Uterus (tissue), 2 donors: ENCODE measurements at regions not wholly inside any gene's neighbourhood (a gene's known extent, or its start where the extent isn't known, plus 50 kb on each side); places are given as distances from the start of the nearest gene placed in this dataset.

ENCODE experiments used
- POLR2A ChIP-seq, 2 donors: fragments of 450-650 bp; IDR thresholded peaks; one replicate each; pipeline ENCODE4 v1.6.1; 2016; ENCODE audit warnings: antibody characterized with exemption in 2 of 2, mild to moderate bottlenecking in 1 of 2, moderate library complexity in 1 of 2
- TF ChIP-seq, protein P1 (sequence below), 4 experiments: fragments of 200-600 bp in 2 of 4; fragments of 450-650 bp in 2 of 4; sonication (generic) in 2 of 4; IDR thresholded peaks; one replicate each; pipeline ENCODE4 v1.5.1; 2016 to 2019; ENCODE audit warnings: antibody characterized with exemption in 4 of 4, mild to moderate bottlenecking in 2 of 4, moderate library complexity in 1 of 4

DNA sequence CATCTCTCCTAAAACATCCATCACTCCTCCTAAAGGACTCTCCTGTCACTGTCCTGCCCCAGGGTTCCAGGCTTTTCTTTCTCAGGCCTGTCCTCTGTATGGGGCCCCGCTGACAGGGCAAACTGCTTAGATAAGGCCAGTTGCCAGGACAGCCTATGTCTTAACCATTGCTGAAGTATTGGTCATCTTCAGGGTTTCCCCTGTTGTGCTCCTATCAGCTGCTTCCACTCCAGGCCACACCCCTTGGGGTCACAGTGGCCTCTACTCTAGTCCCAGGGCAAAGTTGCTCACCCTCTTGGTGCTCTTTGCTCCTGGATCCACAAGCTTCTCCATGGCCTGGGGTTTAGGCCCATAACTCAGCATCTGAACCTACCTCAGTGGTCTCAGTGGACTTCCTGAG is 138.0 kb upstream of the PJA1 start:
- TF ChIP-seq, protein P1, sequence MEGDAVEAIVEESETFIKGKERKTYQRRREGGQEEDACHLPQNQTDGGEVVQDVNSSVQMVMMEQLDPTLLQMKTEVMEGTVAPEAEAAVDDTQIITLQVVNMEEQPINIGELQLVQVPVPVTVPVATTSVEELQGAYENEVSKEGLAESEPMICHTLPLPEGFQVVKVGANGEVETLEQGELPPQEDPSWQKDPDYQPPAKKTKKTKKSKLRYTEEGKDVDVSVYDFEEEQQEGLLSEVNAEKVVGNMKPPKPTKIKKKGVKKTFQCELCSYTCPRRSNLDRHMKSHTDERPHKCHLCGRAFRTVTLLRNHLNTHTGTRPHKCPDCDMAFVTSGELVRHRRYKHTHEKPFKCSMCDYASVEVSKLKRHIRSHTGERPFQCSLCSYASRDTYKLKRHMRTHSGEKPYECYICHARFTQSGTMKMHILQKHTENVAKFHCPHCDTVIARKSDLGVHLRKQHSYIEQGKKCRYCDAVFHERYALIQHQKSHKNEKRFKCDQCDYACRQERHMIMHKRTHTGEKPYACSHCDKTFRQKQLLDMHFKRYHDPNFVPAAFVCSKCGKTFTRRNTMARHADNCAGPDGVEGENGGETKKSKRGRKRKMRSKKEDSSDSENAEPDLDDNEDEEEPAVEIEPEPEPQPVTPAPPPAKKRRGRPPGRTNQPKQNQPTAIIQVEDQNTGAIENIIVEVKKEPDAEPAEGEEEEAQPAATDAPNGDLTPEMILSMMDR (IDR thresholded peaks at IDR 0.05) = no peak
- TF ChIP-seq POLR2A (IDR thresholded peaks at IDR 0.05) = no peak
